ENCODE measurements at regions not wholly inside any gene's neighbourhood (a gene's known extent, or its start where the extent isn't known, plus 50 kb on each side); places are given as distances from the start of the nearest gene placed in this dataset.

DNA sequence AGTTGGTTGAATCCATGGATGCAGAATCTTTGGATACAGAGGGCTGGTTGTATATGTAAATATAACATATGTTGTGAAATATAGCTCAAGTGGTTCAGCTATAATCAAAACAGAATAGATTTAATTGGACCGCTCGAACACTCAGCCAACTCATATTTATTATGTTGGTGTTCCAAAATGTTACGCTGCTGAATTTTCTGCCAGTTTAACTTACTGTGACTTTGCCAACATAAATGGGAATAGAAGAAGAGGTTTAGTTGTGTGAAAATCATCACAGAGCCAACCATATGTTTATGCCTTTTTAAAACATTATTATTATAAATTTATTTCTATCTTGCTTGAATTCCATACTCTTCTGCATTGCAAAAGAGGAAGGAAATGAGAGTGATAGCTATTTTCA lies 178.2 kb upstream of the FBXL7 start:
- Histone ChIP-seq H4K91ac (ENCODE audit: insufficient read depth, low read depth, low read length) (no peak overlapping the region), H2BK15ac (ENCODE audit: low read depth, low read length) (no peak overlapping the region), H3K23ac (ENCODE audit: low read depth, low read length) (no peak overlapping the region), H2BK120ac (ENCODE audit: low read depth, low read length) (no peak overlapping the region), H4K20me1 (ENCODE audit: insufficient read depth, low read length) (no peaks in the 10 kb centered on the region), H3K18ac (ENCODE audit: low read depth, low read length) (no peak overlapping the region), H3K9me3 (ENCODE audit: control insufficient read depth, insufficient read depth, low read length) (no peaks in the 10 kb centered on the region), H2BK20ac (ENCODE audit: low read depth, low read length) (no peak overlapping the region), H3K56ac (ENCODE audit: extremely low read depth, insufficient read depth, low read length) (no peak overlapping the region), H3K4me1 (ENCODE audit: control insufficient read depth, insufficient read depth, low read length) (no peaks in the 10 kb centered on the region), H3K4me2 (ENCODE audit: low read depth, low read length) (no peak overlapping the region), H2BK5ac (ENCODE audit: low read depth, low read length, poor library complexity, severe bottlenecking) (no peak overlapping the region), H3K4me3 (ENCODE audit: insufficient read depth, low read depth, low read length) (no peak overlapping the region), H3K4ac (ENCODE audit: low read depth, low read length) (no peak overlapping the region), H3K36me3 (ENCODE audit: control insufficient read depth, insufficient read depth, low read length) (no peaks in the 10 kb centered on the region), H3K14ac (replicated peaks; ENCODE audit: low read depth, low read length) (no peak overlapping the region), H3K27ac (ENCODE audit: insufficient read depth, low read length) (no peak overlapping the region), H4K5ac (ENCODE audit: low read depth, low read length) (no peak overlapping the region), H3K9me1 (ENCODE audit: insufficient read depth, low read length) (no peaks in the 10 kb centered on the region), H3K9ac (ENCODE audit: low read depth, low read length) (no peak overlapping the region), H4K8ac (ENCODE audit: low read depth in 2 of 2, low read length in 2 of 2) (no peak overlapping the region), H3K27me3 (ENCODE audit: control insufficient read depth, insufficient read depth, low read length) (no peaks in the 10 kb centered on the region), H2AK9ac (replicated peaks; ENCODE audit: low read depth, low read length, poor library complexity) (no peak overlapping the region), H3K79me1 (ENCODE audit: low read depth in 1 of 2, low read length in 2 of 2) (no peaks in the 10 kb centered on the region), H2AK5ac (ENCODE audit: low read depth, low read length) (no peak overlapping the region), H2AFZ (replicated peaks; ENCODE audit: low read length, poor library complexity) (no peak overlapping the region)
- intact Hi-C loops (cut with micrococcal nuclease) (no loop called here), dilution Hi-C loops (cut with HindIII; ENCODE audit: low sequenced_read_pairs, unreplicated experiment) (no loop called here), in situ Hi-C loops (cut with MboI; ENCODE audit: low sequenced_read_pairs) (no loop called here)
- no TSS peak for BruUV-seq (replicated peaks)
- WGBS, 2 experiments (ENCODE audit: extremely low coverage in 2 of 2, insufficient read length in 1 of 2) = no CpG with 5 or more reads among the region's 3 CpGs
- ChIA-PET POLR2A (ENCODE audit: unreplicated experiment) (no interaction called here), CTCF (no interaction called here)
- TF ChIP-seq RFX5 (IDR thresholded peaks at IDR 0.05; ENCODE audit: low read depth, low read length) = no peak
- TF ChIP-seq SMC3 (IDR thresholded peaks at IDR 0.05; ENCODE audit: low read depth, low read length) = no peak
- no peak for TF ChIP-seq FOS (IDR thresholded peaks at IDR 0.05; ENCODE audit: low read depth, low read length)
- no peak for TF ChIP-seq CTCF (conservative IDR thresholded peaks at IDR 0.05; ENCODE audit: low read depth, low read length)
- no peak for TF ChIP-seq MAZ (IDR thresholded peaks at IDR 0.05; ENCODE audit: borderline replicate concordance, low read depth, low read length)
- TF ChIP-seq MXI1 (IDR thresholded peaks at IDR 0.05; ENCODE audit: borderline replicate concordance, low read depth, low read length) = no peak
- no peak for TF ChIP-seq POLR2A (IDR thresholded peaks at IDR 0.05; ENCODE audit: low read depth, low read length)
- no peak for TF ChIP-seq CHD1 (IDR thresholded peaks at IDR 0.05; ENCODE audit: low read depth, low read length)
- no peak for TF ChIP-seq NFE2L2 (IDR thresholded peaks at IDR 0.05; ENCODE audit: low read depth, low read length)
- no peak for TF ChIP-seq MAFK (IDR thresholded peaks at IDR 0.05; ENCODE audit: low read depth, low read length)
- no peak for TF ChIP-seq RCOR1 (IDR thresholded peaks at IDR 0.05; ENCODE audit: insufficient replicate concordance, low read length)
- TF ChIP-seq, protein P1, sequence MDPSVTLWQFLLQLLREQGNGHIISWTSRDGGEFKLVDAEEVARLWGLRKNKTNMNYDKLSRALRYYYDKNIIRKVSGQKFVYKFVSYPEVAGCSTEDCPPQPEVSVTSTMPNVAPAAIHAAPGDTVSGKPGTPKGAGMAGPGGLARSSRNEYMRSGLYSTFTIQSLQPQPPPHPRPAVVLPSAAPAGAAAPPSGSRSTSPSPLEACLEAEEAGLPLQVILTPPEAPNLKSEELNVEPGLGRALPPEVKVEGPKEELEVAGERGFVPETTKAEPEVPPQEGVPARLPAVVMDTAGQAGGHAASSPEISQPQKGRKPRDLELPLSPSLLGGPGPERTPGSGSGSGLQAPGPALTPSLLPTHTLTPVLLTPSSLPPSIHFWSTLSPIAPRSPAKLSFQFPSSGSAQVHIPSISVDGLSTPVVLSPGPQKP (IDR thresholded peaks at IDR 0.05; ENCODE audit: borderline replicate concordance, low read depth, low read length) = no peak
- ATAC-seq (ENCODE audit: low read depth) = no peak
- no peak for DNase-seq

Measured in IMR-90 (cell line).